Midbrain (tissue), 1 donor: ENCODE measurements at regions not wholly inside any gene's neighbourhood (a gene's known extent, or its start where the extent isn't known, plus 50 kb on each side); places are given as distances from the start of the nearest gene placed in this dataset.
A peak's percentile ranks its signal among the peaks of the same experiment; 100 is the strongest.

ENCODE experiments used
- DNase-seq: peaks from one replicate; lab custom pipeline; 2025; lab: John Stamatoyannopoulos, UW

DNA sequence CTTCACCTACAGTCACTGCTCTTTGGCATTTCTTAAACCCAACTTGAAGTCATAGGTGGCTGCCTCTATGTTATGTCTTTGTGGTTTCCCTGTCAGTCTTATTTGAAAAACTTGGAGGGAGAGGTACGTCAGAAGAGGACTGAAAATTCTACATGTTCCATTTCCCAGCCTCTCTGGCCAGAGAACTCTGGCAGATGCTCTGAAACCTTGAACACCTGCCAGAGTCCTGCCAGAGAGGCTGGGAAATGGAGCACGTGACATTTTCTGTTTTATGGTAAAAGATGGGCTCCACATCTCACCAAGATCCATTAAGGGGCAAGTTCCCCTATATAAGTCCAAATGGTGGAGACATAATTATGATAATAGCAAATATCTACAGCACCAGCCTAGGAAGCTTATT lies 99.5 kb downstream of the MAFB start:
- no peak for DNase-seq

DNA sequence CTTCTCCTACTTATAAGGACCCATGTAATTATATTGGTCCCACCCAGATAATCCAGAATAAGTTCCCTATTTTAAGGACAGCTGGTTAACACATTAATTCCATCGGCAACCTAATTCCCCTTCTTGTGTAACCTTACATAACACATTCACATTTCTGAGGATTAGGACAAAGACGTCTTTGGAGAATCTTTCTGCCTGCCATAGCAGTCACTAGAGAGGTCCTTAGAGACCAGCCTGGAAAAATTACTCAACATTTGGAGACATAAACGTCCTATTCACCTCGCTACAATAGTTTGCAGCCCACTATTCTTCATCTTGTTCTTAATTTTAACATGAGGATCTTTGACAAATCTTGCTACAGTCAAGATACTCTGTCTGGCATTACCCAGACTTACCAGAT lies 100.1 kb downstream of the MAFB start:
- DNase-seq, result no peak

DNA sequence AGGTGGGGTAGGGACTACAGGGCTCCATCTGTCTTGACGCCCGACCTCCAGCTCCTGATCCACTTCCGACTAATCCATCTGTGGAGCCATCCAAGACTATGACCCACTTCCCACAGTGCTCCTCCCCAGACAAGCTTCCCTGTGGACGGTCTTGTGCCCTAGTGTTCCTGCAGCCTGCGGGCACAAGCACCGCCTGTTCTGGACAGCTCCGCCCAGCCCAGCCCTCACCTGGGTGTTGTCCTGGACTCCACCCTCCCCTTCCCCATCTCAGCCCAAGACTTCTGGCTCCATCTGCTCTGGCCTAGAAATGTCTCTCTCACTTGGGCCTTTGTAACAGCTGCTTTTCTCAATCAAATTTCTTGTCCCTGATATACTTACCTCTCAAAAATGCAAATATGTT lies 102.0 kb downstream of the MAFB start:
- DNase-seq, result no peak

DNA sequence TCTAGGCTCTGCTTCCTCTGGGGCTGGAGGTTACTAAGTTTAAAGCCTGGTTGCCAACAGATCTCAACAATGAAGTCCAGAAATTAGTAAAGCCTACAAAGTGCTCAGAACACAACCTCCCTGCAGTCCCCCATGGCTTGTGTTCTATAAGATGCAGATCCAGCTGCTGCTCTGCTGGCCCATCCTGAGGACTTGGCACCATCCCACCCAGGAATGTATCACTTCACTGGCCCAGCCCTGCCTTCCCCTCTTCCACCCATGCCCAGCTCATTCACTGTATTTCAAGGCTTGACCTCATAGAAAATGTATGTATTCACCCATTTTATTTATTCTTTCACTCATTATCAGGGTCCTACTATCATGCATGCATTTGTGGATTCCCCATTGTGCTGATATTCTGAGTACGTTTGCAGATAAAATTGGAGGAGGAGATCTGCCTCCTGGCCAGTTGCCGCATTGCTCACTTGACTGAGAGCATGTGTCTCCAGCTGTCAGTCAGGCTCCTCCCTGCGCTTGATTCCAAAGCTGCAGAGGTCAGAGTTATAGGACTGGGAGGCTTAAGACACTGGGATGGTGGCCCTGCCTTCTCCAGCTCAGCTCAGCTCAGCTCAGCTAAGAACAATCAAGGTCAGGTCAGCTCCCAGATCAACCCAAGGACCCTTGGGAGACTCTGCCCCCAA lies 104.8 kb downstream of the MAFB start:
- DNase-seq, result no peak

DNA sequence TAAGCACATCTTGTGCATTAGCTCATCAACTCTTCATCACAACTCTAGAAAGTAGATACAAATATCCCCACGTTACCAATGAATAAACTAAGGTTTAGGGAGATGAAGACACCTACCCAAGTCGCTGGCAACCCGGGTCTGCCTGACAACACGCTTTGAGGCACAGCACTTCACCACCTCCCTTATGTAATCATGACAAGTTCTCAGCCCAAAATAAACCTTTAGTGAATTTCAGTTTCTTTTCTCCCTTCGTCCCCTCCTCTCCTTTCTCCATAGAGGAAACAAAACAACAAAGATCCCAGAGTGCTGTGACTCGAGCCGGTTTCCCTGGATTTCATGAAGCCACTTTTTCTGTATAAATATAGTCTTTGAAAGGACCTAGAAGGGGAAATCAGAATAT lies 105.4 kb downstream of the MAFB start:
- no peak for DNase-seq

DNA sequence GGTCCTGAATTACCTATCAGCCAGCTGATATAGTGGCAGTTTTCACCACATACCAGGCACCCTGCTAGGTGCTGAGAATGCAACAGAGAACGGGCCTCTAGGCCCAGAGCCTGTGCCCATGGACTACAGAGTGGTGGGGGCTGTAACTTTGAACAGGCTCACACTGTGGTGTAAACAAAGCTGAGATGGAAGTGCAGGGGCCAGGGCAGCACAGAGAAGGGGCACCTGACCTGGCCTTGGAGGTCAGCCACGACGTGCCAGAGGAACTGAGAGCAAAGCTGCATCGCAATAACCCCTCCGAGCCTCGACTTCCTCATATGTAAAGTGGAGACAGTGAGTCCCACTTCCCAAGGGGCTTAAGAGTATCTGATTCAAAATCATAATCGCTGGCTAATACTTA lies 105.8 kb downstream of the MAFB start:
- DNase-seq, result peak; percentile 36

DNA sequence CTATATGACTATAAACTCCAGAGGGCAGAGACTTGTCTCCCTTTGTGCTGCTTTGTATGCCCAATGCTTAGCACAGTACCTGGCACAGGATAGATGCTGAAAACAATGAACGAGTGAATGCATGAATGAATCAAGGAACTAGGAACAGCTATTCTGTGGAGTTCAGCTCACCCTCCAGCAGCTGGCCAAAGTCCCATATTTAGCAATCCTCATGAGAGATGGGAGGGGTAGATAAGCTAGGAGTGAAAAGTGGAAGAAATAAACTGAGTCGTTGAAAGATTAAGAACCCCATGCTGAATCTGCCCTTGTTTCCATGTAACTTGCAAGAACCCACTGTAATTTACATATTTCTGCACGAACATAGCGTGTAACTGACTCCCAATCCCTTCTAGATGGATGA lies 106.5 kb downstream of the MAFB start:
- DNase-seq, result no peak

DNA sequence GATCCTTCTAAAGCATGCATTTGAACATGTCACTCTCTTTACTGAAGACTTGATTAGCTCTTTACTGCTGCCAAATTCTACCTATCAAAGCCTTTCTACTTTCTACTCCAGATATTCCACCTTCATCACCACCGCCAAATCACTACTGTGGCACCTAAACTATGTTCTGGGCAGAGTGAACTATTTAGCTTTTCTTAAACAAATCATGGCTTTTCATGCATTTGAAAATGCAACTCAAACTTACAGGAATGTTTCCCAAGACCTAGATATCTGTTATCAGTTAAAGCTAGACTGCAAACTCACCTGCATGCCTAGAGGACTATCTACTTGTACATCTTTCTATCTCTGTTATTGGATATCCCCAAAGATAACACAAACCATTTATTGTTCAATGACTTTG lies 109.3 kb downstream of the MAFB start:
- DNase-seq, result no peak

DNA sequence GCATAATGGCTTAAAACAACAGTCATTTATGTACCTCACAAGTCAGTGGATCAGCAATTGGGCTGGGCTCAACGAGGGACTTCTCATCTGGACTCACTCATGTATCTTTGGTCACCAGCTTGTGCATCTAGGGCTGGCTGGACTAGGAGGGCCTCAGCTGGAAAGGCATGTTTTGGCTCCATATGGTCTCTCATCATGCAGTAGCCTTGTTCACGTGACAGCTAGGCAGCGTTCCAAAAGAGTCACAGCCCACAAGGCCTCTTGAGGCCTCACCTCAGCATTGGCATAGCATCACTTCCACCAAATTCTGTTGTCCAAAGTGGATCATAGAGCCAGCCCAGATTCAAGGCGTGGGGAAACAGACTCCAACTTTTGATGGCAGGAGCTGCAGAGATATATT lies 110.1 kb downstream of the MAFB start:
- DNase-seq, result no peak

DNA sequence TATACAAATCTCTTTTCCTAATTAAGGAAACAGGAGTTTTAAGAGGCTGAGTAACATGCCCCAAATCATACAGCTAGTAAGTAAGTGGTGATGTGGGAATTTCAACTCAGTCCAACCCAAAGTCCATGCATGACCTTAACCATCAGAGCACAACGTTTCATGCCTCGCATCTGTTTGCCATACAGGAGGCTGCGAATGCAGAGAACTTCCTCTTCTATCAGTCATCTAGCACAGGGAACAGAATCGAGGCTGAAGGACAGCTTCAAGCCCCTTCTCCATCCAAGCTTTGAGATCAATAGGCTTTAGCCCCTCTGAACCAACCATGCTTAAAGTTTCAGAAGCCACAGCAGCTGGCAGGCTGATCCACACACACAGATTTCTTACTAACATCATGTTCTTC lies 113.2 kb downstream of the MAFB start:
- no peak for DNase-seq

DNA sequence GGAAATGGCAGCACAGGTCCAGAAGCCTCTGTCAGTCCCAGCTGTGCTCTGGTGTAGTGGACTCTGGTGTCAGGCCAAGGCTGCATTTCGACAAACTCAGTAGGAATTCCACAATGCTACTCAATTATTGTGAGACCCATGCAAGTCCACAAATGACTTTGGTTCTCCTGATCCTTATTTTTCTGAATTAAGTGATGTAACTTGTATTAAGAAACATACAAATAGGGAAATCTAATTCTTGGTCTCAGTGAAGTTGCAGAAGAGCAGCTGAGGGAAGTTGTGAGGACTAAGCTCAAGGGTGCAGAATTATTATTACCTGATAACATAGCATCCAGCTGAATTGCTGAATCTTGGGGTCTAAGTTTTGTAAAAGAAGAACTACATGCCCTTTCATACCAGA lies 116.8 kb downstream of the MAFB start:
- DNase-seq, result no peak

DNA sequence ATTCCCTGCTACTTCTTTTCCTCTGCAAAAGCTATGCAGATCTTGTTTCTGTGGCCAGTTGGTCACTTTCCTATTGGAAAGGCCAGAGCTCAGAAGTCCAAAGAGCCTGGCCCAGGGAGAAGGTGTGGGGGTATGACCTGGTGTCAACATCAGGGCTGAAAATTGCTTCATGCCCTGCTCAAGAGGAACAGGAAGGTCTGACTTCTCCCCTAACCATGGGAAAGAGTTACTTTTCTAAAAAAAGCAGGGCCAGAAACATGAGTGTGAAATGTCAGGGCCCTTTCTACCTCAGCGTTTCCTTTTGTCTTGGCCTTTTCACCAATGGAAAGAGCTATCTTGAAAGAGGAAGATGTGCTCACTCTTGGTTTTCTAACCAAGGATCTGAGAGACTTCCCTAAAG lies 117.4 kb downstream of the MAFB start:
- DNase-seq, result peak; percentile 24

DNA sequence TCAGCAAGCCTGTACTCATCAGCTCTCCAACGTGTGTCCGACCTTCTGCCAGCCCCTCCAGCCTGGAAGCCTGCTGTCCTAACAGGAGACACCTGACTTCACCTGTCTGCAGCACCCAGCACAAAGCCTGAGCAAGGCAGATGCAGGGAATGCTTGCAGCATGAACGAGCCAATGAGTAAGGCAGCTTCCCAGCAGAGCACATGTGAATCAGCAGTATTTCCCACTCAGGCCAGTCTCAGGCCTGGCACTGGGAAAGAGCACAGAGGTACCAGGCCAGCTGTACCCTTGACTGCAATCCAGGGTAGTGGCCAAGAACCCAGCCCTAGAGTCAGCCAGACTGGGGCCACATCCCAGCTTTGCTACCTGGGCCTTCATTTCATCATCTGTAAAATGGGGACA lies 120.8 kb downstream of the MAFB start:
- DNase-seq, result no peak

DNA sequence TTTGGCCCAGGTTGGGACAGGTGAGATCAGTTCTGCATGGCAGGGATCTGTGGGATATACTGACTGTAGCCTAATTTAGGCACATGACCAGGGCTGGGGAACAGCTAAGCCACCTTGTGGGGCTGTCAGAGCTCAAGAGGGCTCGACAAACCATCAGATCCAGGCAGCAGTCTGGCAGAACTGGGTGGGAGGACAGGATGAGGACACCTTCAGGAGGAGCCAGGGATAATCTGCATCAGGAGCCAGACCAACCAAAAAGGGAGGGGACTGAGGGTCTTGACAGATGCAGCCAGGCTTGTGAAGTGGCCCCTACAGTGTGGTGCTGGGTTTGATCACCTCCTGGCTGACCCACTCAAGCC lies 123.4 kb downstream of the MAFB start:
- no peak for DNase-seq

DNA sequence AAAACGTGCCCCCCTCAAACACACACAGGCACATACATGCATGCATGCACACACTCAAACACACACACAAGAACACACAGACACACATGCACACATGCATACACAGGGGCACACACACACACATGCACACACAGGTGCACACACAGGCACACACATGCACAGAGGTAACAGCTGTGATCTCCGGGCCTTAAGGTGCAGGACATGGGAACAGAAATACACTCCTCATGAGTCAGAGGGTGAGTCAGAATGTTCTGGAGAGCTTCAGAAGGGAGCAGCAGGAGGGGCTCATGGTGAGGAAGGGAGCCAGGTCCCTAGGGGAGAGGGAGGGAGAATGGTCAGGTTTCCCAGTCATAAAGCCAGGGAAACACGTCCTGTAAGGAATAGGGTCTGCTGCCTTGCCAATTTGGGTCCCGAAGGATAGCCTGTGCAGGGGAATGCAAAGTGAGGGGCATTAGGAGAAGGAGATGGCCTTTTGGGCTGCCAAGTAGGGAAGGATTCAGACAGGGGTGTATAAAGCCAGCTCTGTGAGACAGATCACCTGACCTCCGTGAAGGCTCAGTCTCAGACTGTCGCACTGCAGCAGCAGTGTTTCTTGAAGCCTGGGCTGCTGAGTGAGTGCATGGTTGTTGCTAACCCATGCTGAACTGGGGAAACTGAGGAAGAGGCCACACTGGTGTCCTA lies 123.9 kb downstream of the MAFB start:
- no peak for DNase-seq

DNA sequence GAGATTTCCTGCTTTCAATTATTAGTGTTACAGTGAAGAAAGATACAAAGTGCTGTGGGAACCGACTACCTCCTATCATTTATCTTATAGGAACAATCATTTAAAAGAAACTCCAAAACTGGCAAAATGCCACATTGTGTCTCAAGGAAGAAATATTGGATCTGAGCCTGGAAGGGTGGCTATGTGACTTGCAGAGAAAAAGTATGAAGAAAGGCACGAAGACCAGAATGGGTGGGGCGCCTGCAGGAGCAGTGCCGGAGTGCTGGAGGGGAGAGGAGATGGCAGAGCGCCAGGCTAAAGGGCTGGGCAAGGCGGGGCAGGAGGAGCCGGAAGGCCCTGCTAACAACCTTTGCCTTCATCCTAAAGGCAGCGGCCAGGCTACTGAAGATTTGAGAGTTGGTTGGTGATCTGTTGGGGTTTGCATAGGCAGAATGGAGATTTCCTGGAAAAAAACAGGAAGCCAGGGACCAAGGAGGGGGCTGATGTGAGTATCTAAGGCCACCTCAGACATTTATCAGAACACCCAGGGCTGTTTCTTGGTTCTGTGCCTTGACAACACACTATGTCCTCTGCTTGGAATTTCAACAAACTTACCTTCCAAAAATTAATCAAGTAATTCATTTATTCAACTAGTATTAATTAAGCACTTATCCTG lies 125.6 kb downstream of the MAFB start:
- no peak for DNase-seq

DNA sequence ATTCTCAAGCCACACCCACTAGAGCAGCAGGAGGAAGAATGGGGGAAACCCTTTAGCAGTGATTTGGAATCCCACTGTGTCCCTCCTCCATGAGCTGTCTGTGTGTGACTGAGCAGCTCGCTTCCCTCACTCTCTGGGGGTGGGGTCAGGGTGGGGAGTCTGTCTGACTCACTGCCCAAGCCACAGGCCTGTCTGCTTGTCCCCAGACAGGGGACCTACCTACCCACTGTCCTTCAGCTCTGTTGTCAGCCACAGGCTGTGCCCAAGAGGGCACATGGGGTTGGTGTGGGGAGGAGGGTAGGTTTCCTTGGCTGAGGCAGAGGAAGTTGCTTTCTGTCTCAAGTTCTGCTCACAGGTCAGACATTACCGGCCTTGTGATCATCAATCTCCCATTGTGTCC lies 127.0 kb downstream of the MAFB start:
- no peak for DNase-seq

DNA sequence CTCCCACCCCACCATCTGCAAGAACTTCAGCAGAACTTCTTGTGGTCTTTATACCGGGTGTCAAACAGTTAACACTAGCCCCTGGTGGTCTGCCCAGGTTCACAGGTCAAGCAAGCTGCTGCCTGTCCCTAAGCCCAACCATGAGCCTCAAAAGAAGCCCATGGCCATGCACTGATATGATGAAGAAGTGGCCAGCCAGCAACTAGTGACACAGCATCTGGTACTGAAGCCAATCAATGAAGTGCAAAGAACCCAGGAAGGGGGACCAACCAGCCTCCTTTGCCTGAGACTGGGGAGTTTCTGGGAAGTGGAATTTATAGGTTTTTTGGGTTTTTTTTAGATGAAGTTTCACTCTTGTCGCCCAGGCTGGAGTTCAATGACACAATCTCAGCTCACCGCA lies 127.8 kb downstream of the MAFB start:
- DNase-seq, result no peak

DNA sequence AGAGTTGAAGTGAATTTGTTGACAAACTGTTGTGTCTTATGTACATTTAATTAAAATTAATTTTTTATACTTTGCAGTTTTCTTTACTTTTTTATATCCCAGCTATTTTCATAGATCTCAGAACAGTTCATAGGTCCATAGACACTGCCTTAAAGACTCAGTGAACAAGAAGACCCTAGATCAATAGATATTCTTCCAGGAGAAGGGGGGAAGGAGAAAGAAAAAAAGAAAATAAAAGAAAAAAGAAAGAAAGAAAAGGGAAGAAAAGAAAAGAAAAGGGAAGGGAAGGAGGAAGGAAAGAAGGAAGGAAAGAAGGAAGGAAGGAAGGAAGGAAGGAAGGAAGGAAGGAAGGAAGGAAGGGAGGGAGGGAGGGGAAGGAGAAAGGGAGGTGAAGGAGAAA lies 130.8 kb downstream of the MAFB start:
- no peak for DNase-seq

DNA sequence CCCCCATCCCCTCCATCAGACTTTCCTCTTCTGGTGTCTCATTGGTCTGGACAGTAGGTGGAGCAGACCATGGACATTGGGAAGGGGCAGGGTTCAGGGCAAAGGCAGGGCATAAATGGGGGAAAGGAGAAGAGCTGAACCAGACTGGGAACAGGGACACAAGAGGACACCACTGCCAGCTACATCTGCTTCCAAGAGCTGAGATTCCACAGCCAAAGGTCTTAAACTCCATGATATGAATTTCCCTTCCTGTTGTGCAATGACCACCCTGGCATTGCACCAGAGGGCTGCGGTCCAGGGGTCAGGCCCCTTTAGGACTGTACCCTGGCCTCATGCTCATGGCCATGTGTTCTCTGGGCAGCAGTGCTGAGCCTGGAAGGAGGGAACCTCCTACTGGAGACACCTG lies 137.9 kb downstream of the MAFB start:
- DNase-seq, result no peak

DNA sequence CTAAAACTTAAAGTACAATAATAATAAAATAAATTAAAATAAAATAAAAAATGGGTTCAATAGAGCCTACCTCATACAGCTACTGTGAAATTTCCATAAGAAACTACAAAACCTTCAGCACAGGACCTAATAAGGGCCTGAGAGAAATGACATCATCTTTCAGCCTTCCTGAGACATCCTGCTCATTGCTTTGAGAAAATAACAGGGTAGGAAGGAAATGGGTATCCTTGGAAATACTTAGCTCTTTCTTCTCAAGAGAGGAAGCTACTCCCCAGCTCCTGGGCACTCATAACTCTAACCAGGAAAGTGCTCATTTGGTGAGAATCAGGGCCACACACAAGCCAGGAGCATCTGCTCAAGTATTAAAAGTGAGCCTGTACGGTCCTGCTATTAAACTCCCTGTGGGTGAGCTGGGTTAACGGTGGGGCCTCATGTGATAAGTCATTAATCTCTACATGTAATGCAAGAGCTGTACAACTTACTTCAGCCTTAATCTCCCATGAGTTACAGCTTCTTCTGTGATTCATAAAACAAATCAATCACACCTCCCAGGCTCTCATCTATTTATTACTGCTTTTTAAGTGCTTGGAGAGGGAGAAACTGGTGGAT lies 141.4 kb downstream of the MAFB start:
- DNase-seq, result no peak

DNA sequence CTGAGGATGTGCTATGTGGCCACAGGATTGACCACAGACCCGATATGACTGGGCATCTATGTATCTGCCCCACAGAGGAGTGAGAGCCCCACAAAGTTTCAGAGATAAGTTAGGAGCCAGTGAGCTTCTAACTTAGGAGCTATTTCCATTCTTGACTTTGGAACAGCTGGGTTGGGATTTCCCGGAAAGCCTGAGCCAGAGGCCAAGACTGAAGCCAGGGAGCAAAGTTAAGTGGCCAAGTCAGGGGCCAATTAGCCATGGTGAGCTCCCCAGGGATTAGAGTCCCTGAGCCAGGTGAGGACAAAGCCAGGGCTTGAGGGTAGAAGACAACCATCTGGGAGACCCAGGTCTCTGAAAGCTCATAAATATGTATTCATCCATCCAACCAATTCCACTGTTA lies 143.6 kb downstream of the MAFB start:
- no peak for DNase-seq

DNA sequence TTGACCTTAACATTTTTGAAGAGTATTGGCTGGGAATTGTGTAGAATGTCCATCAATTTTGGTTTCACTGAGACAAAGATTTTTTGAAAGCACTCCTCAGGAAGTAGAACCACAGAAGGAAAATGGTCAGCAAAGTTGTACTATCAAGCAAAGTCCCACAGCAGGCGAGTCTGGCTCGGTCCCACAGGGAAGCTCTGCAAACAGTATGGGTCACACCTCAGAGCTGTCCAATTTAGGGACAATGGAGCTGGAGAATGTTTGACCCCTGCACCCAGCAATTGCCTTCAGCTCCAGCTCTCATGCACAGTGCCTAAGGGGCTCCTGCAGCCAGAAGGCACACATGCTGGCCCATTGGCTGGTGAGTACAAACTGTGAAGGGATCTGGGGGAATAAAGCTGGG lies 147.0 kb downstream of the MAFB start:
- DNase-seq, result no peak
